ENCODE measurements at regions not wholly inside any gene's neighbourhood (a gene's known extent, or its start where the extent isn't known, plus 50 kb on each side); places are given as distances from the start of the nearest gene placed in this dataset.
"Not testable (repeated sequence)": the region's sequence is repeated elsewhere in the genome, so short reads cannot be mapped to it uniquely, and the experiment has no call there.

DNA sequence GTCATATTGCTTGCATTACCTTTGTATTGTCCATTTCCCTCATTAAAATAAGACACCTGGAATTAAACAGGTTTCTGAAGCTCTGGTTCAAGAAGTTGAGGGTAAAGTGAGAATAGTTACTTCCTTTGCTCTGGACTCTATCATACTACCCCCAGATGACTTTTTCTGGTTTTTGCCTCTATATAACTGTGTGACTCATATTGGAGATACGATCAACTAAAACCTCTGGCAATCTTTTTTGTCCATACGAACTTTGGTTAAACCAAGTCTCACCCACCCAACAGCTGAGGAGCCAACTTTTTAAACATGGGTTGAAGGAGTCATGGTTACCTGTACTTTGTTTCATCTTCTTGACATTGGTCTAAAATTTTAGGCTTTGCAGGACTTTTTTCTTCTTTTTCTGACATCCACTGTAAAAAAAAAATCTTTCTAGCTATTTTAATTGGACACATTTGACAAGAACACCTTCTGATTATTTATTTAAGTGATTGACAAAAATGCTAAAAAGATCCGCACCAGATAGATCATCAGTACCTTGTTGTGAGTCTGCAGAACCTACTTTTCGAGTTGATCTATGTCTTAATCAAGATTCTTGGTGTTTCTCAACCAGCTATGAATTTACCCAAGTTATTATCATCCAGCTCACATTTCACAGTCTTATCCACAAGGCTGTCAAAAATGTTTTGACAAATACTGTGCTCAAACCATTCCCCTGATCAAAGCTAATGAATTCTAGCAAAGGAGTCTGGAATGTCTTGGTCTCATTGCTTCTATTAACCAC is 166.0 kb downstream of the IPO8 start:
- no peak for DNase-seq
- CTCF ChIA-PET: no interaction called here
- Mint-ChIP-seq H3K4me3 (no peak overlapping the region), H3K4me1 (no peaks in the 10 kb centered on the region), H3K27ac (no peak overlapping the region), H3K36me3 (no peaks in the 10 kb centered on the region), H3K27me3 (peaks cover 2% of the 10 kb centered on the region), H3K9me3 (ENCODE audit: low read depth) (no peaks in the 10 kb centered on the region)
- no peak for ATAC-seq

GRCh38 chr12:30525171-30525570 is 170.5 kb downstream of the IPO8 start:
- DNase-seq (no peak), ATAC-seq (no peak)
- Mint-ChIP-seq H3K36me3 (no peaks in the 10 kb centered on the region), H3K9me3 (ENCODE audit: low read depth) (no peaks in the 10 kb centered on the region), H3K4me3 (no peak overlapping the region), H3K27me3 (peaks cover 2% of the 10 kb centered on the region), H3K4me1 (no peaks in the 10 kb centered on the region), H3K27ac (no peak overlapping the region)
- CTCF ChIA-PET: no interaction called here

- H3K4me1 Mint-ChIP-seq; CTCF ChIA-PET; H3K9me3 Mint-ChIP-seq (ENCODE audit: low read depth); DNase-seq; H3K27me3 Mint-ChIP-seq; H3K36me3 Mint-ChIP-seq; H3K4me3 Mint-ChIP-seq; H3K27ac Mint-ChIP-seq; ATAC-seq: not testable (repeated sequence)
Measured at GRCh38 chr12:30520285-30520684, 175.4 kb downstream of the IPO8 start.

- Mint-ChIP-seq H3K4me3 (no peak overlapping the region), H3K27ac (no peak overlapping the region), H3K4me1 (no peaks in the 10 kb centered on the region), H3K36me3 (no peaks in the 10 kb centered on the region), H3K9me3 (ENCODE audit: low read depth) (no peaks in the 10 kb centered on the region), H3K27me3 (no peaks in the 10 kb centered on the region)
- DNase-seq: no peak
- ATAC-seq: no peak
- CTCF ChIA-PET: no interaction called here
Measured at GRCh38 chr12:30519535-30519934, 176.1 kb downstream of the IPO8 start.

- no peaks in the 10 kb centered on the region for H3K4me1 Mint-ChIP-seq
- DNase-seq (no peak), ATAC-seq (no peak)
- no peak overlapping the region for H3K4me3 Mint-ChIP-seq
- CTCF ChIA-PET: no interaction called here
- H3K9me3 Mint-ChIP-seq (ENCODE audit: low read depth): no peaks in the 10 kb centered on the region
- H3K36me3 Mint-ChIP-seq: no peaks in the 10 kb centered on the region
- H3K27me3 Mint-ChIP-seq: no peaks in the 10 kb centered on the region
- no peak overlapping the region for H3K27ac Mint-ChIP-seq
Measured at GRCh38 chr12:30517320-30517719, 178.3 kb downstream of the IPO8 start.

DNA sequence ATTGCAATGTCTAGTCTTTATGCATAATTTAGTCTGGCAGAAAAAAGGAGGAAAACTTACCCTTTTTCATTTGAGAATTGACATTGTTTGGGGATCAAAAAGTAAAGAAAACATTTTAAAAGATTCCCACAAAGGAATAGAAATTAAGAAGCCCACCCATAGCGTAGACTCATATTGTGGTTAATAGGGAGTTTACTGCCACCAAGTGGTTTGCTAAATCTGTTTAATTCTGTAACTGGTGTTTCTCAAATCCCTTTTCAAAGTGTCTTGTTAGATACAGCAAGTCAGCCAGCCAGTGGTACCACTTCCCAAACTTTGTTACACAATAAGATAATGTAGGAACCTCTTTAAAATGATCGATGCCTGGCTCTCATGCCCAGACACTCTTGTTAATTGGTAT is 180.3 kb downstream of the IPO8 start:
- ATAC-seq (no peak), DNase-seq (no peak)
- CTCF ChIA-PET: no interaction called here
- H3K9me3 Mint-ChIP-seq (ENCODE audit: low read depth): no peaks in the 10 kb centered on the region
- no peaks in the 10 kb centered on the region for H3K36me3 Mint-ChIP-seq
- H3K4me1 Mint-ChIP-seq: no peaks in the 10 kb centered on the region
- no peak overlapping the region for H3K4me3 Mint-ChIP-seq
- H3K27ac Mint-ChIP-seq: no peak overlapping the region
- no peaks in the 10 kb centered on the region for H3K27me3 Mint-ChIP-seq

DNA sequence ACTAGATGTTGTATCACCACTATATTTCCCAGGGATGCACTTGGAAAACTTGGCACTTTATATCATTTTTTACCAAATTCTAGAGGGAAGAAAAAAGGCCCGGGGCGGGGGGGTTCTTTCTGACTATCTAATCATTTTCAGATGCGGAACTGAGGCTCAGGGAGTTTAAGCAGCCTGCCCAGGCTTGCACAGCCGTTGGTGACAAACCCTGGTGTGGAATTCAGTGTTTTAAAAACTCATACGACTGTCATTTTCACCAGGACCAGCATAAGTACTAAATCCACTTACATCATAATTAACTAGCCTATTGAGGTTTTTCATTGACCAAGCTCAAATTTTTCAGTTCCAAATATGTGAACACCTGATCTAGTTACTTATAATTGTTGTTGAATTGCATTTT is 181.0 kb downstream of the IPO8 start:
- Mint-ChIP-seq H3K4me1 (no peaks in the 10 kb centered on the region), H3K9me3 (ENCODE audit: low read depth) (no peaks in the 10 kb centered on the region), H3K27ac (no peak overlapping the region), H3K4me3 (no peak overlapping the region), H3K36me3 (no peaks in the 10 kb centered on the region), H3K27me3 (no peaks in the 10 kb centered on the region)
- CTCF ChIA-PET: no interaction called here
- DNase-seq (no peak), ATAC-seq (no peak)

- no peak for DNase-seq
- H3K27ac Mint-ChIP-seq: no peak overlapping the region
- CTCF ChIA-PET: no interaction called here
- ATAC-seq: no peak
- no peak overlapping the region for H3K4me3 Mint-ChIP-seq
- H3K27me3 Mint-ChIP-seq: peaks cover 10% of the 10 kb centered on the region
- H3K9me3 Mint-ChIP-seq (ENCODE audit: low read depth): no peaks in the 10 kb centered on the region
- no peaks in the 10 kb centered on the region for H3K4me1 Mint-ChIP-seq
- no peaks in the 10 kb centered on the region for H3K36me3 Mint-ChIP-seq
Measured at GRCh38 chr12:30508205-30508967, 187.3 kb downstream of the IPO8 start.

DNA sequence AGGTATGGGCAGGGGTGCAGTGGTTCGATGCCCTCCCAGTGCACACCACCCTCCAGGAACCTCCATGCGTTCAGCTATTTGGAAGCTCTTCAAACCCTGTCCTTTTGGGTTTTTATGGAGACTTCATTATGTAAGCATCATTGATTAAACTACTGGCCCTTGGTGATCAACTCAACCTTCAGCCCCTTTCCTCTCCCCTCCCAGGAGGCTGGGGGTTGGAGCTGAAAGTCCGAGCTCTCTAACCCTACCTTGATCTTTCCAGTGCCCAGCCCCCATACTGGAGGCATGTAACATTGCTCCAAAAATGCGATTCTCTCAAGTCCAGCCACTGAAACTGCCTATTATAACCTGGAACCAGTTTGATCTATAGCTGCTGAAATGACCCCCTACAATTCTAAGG is 188.1 kb downstream of the IPO8 start:
- Mint-ChIP-seq H3K27ac (no peak overlapping the region), H3K4me3 (no peak overlapping the region), H3K36me3 (no peaks in the 10 kb centered on the region), H3K27me3 (peaks cover 10% of the 10 kb centered on the region), H3K9me3 (ENCODE audit: low read depth) (no peaks in the 10 kb centered on the region), H3K4me1 (no peaks in the 10 kb centered on the region)
- CTCF ChIA-PET: no interaction called here
- ATAC-seq (no peak), DNase-seq (no peak)

GRCh38 chr12:30506411-30506810 is 189.3 kb downstream of the IPO8 start:
- CTCF ChIA-PET: no interaction called here
- Mint-ChIP-seq H3K27ac (no peak overlapping the region), H3K27me3 (peaks cover 10% of the 10 kb centered on the region), H3K4me3 (no peak overlapping the region), H3K4me1 (no peaks in the 10 kb centered on the region), H3K9me3 (ENCODE audit: low read depth) (no peaks in the 10 kb centered on the region), H3K36me3 (no peaks in the 10 kb centered on the region)
- ATAC-seq (no peak), DNase-seq (no peak)

DNA sequence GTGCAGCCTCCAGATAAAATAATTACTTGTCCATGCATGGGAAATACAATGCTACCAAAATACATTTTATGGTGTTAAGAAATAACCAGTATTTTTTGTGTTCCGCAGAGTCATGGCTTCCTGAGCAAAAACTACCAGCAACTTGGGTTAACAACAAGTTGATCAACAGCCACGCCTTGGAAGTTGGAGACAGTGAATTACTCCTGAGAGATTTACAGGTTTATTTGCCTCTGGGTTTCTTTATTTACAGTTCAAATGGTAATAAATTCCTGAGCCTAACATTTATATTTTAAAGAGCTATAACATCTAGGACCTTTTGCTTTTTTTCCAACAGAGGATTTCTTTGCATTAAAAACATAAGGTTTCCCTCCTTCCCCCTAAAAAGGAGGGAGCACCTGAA is 194.0 kb downstream of the IPO8 start:
- no peaks in the 10 kb centered on the region for H3K9me3 Mint-ChIP-seq (ENCODE audit: low read depth)

DNA sequence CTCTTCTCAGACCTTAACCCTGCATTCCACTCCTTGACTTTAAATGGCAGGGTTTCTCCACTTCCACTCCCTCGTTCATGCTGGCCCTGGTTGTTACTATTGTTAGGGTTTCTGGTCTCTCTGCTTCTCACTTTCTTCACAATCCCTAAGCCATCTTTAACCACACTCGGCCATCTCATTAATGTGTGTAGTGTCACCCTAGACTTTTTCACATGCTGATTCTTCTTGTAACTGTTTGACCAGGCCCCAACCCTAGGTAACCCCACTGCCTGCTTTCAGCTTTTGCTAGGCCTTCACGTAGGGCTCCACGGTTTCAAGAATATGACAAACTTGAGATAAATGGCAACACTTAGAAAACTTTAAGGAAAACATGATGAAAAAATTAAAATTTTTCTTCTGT is 195.1 kb downstream of the IPO8 start:
- no peak overlapping the region for H3K4me3 Mint-ChIP-seq
- no peaks in the 10 kb centered on the region for H3K9me3 Mint-ChIP-seq (ENCODE audit: low read depth)
- no peaks in the 10 kb centered on the region for H3K36me3 Mint-ChIP-seq
- DNase-seq (no peak), ATAC-seq (no peak)
- peaks cover 8% of the 10 kb centered on the region for H3K27me3 Mint-ChIP-seq
- H3K4me1 Mint-ChIP-seq: no peaks in the 10 kb centered on the region
- CTCF ChIA-PET: no interaction called here
- H3K27ac Mint-ChIP-seq: no peak overlapping the region

More for the DNA sequence above, 194.0 kb downstream of the IPO8 start:
- H3K4me3 Mint-ChIP-seq: no peak overlapping the region
- CTCF ChIA-PET: no interaction called here
- DNase-seq (no peak), ATAC-seq (no peak)
- H3K27ac Mint-ChIP-seq: no peak overlapping the region
- peaks cover 10% of the 10 kb centered on the region for H3K27me3 Mint-ChIP-seq
- H3K36me3 Mint-ChIP-seq: no peaks in the 10 kb centered on the region
- H3K4me1 Mint-ChIP-seq: no peaks in the 10 kb centered on the region

DNA sequence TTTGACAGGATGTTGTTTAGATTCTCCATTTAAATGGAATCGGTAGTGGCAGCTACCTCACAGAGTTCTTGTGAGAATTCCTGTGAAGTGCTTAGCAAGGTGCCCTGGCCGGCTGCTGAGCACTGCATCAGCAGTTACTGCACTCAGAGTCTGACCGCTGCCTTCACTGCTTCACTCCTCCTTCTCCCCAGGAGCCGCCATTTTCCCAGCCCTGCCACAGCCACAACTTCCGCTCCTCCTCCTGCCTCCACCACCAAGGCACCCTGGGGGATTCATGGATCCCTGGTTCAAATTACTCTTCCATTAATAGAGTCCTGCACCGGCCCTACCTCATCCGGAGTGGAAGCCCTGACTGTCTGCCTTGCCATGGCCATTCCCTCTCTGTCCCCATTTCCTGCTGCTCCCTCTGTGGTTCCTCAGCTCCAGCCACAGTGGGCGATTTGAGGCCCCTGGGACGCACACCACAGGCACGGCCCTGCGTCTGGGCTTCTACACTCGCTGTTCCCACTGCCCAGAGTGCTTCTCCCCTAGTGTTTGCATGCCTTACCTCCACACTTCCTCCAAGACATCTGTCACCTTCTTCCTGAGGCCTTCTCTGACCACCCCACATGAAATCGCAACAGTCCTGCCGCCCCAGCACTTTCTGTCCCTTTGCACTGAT is 210.3 kb downstream of the IPO8 start:
- no peak for ATAC-seq
- no peaks in the 10 kb centered on the region for H3K4me1 Mint-ChIP-seq
- no peak overlapping the region for H3K27ac Mint-ChIP-seq

GRCh38 chr12:30484658-30485057 is 211.0 kb downstream of the IPO8 start:
- Mint-ChIP-seq H3K27ac (no peak overlapping the region), H3K4me3 (no peak overlapping the region), H3K4me1 (no peaks in the 10 kb centered on the region), H3K27me3 (no peaks in the 10 kb centered on the region), H3K9me3 (ENCODE audit: low read depth) (no peaks in the 10 kb centered on the region), H3K36me3 (no peaks in the 10 kb centered on the region)
- ATAC-seq (no peak), DNase-seq (no peak)
- CTCF ChIA-PET: no interaction called here

More for the DNA sequence above, 210.3 kb downstream of the IPO8 start:
- DNase-seq: no peak
- H3K27me3 Mint-ChIP-seq: no peaks in the 10 kb centered on the region
- H3K4me3 Mint-ChIP-seq: no peak overlapping the region
- H3K36me3 Mint-ChIP-seq: no peaks in the 10 kb centered on the region
- H3K9me3 Mint-ChIP-seq (ENCODE audit: low read depth): no peaks in the 10 kb centered on the region
- CTCF ChIA-PET: no interaction called here
